Activated CD8-positive, alpha-beta memory T cell treated with anti-CD3 and anti-CD28 coated beads, Interleukin-2, amount 10 ng/mL, durations not matched to agents 7 days and 5 days (primary cell): ENCODE measurements at regions not wholly inside any gene's neighbourhood (a gene's known extent, or its start where the extent isn't known, plus 50 kb on each side); places are given as distances from the start of the nearest gene placed in this dataset.

Experiments used
- ATAC-seq: fragments of 150-1000 bp; cut with Tn5 transposase; one replicate; pipeline ENCODE4 v1.10.0; 2021; ENCODE audit warnings: moderate library complexity
- CTCF ChIA-PET: fragments of 350-600 bp; sonication (Branson Sonifier 250); formaldehyde crosslinking; loops from one replicate; lab custom pipeline; 2021; ENCODE audit warnings: antibody characterized with exemption; lab: Charles Lee
- DNase-seq: peaks from one replicate; pipeline ENCODE4 v3.0.0-alpha.2; 2020
- H3K27ac Mint-ChIP-seq: one replicate; pipeline ENCODE4 v1.8.0; 2021; ENCODE audit warnings: mild to moderate bottlenecking, mixed read lengths
- H3K27me3 Mint-ChIP-seq: one replicate; pipeline ENCODE4 v1.8.0; 2021; ENCODE audit warnings: mixed read lengths
- H3K36me3 Mint-ChIP-seq: one replicate; pipeline ENCODE4 v1.8.0; 2021; ENCODE audit warnings: mild to moderate bottlenecking, mixed read lengths
- H3K4me1 Mint-ChIP-seq: one replicate; pipeline ENCODE4 v1.8.0; 2021; ENCODE audit warnings: mixed read lengths
- H3K4me3 Mint-ChIP-seq: one replicate; pipeline ENCODE4 v1.8.0; 2021; ENCODE audit warnings: mild to moderate bottlenecking, moderate library complexity, mixed read lengths
- H3K9me3 Mint-ChIP-seq: one replicate; pipeline ENCODE4 v1.8.0; 2022; ENCODE audit warnings: low read depth, mixed read lengths

GRCh38 chr10:58140691-58141347 lies 126.9 kb downstream of the IPMK start:
- ATAC-seq: no peak
- H3K27me3 Mint-ChIP-seq: peaks cover 15% of the 10 kb centered on the region
- no peak overlapping the region for H3K27ac Mint-ChIP-seq
- peaks cover 14% of the 10 kb centered on the region for H3K4me1 Mint-ChIP-seq
- DNase-seq: no peak
- H3K9me3 Mint-ChIP-seq: peaks cover 11% of the 10 kb centered on the region
- H3K4me3 Mint-ChIP-seq: no peak overlapping the region
- peaks cover 4% of the 10 kb centered on the region for H3K36me3 Mint-ChIP-seq
- CTCF ChIA-PET: no interaction called here

GRCh38 chr10:58140054-58140453 lies 127.6 kb downstream of the IPMK start:
- Mint-ChIP-seq H3K4me1 (peaks cover 14% of the 10 kb centered on the region), H3K4me3 (no peak overlapping the region), H3K9me3 (peaks cover 11% of the 10 kb centered on the region), H3K27me3 (peaks cover 12% of the 10 kb centered on the region), H3K27ac (no peak overlapping the region), H3K36me3 (peaks cover 4% of the 10 kb centered on the region)
- no peak for DNase-seq
- CTCF ChIA-PET: no interaction called here
- ATAC-seq: no peak

DNA sequence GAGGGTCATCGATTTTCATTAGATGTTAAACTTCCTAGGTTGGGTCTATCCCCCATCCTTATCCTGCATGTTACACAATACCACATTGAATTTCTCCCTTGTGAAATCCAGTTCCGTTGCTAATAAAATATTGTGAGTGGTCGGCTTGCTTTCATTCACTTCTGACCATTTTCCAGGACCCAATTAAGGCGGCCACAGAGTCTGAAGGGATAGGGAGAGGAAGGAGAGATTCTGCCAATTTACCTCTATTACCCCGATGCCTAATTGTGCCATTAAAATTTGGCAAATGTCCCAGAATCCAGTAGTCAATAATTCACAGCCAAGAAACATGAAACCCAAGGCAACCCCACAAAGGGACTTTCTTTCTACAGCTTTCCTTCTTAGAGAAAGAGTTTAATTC lies 129.9 kb downstream of the IPMK start:
- H3K27me3 Mint-ChIP-seq: peaks cover 12% of the 10 kb centered on the region
- H3K4me3 Mint-ChIP-seq: no peak overlapping the region
- no peak overlapping the region for H3K27ac Mint-ChIP-seq
- ATAC-seq (no peak), DNase-seq (no peak)
- no peaks in the 10 kb centered on the region for H3K4me1 Mint-ChIP-seq
- H3K9me3 Mint-ChIP-seq: peaks cover under 1% of the 10 kb centered on the region
- CTCF ChIA-PET: no interaction called here
- H3K36me3 Mint-ChIP-seq: no peaks in the 10 kb centered on the region

DNA sequence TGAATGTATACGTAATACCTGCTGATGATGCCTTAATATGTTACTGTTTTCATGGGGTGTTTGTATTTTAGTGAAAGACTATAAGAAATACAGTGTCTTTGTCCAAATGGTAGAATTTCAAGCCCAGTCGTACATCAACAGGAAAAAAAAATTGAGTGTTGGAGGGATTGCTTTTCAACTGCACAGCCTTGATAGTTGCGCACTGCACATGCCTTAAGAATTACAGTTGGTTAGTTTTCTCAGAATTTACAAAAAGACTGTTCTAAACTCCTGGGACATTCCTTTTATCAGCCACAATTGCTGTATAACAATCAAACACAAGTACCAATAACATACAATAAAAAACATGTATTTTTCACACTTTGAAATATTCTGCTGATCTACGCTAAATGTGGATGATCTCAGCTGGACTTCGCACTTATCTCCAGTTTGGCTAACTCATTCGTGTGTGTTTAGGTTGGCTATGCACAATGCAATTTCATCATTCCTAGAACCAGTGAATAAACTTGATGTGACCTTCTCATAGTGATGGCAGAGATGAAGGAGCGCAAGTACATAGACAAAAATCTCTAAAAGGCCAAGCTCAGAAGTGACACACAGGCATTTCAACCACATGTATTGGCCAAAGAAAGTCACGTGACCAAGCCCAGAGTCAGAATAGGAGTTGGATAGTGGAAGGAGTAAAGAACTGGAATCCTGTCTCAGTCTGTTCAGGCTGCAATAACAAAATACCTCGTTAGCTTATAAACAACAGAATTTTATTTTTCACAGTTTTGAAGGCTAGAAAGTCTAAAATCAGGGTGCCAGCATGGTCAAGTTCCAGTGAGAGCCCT lies 152.3 kb downstream of the IPMK start:
- H3K9me3 Mint-ChIP-seq: no peaks in the 10 kb centered on the region
- H3K36me3 Mint-ChIP-seq: no peaks in the 10 kb centered on the region
- H3K27ac Mint-ChIP-seq: no peak overlapping the region
- H3K4me3 Mint-ChIP-seq: no peak overlapping the region
- CTCF ChIA-PET: no interaction called here
- ATAC-seq: no peak
- no peak for DNase-seq
- no peaks in the 10 kb centered on the region for H3K4me1 Mint-ChIP-seq
- peaks cover 7% of the 10 kb centered on the region for H3K27me3 Mint-ChIP-seq

- H3K9me3 Mint-ChIP-seq: no peaks in the 10 kb centered on the region
- CTCF ChIA-PET: no interaction called here
- no peak overlapping the region for H3K27ac Mint-ChIP-seq
- no peaks in the 10 kb centered on the region for H3K36me3 Mint-ChIP-seq
- no peaks in the 10 kb centered on the region for H3K4me1 Mint-ChIP-seq
- ATAC-seq: no peak
- H3K4me3 Mint-ChIP-seq: no peak overlapping the region
- DNase-seq: no peak
- peaks cover 7% of the 10 kb centered on the region for H3K27me3 Mint-ChIP-seq
Measured at GRCh38 chr10:58109731-58110130, 158.0 kb downstream of the IPMK start.

DNA sequence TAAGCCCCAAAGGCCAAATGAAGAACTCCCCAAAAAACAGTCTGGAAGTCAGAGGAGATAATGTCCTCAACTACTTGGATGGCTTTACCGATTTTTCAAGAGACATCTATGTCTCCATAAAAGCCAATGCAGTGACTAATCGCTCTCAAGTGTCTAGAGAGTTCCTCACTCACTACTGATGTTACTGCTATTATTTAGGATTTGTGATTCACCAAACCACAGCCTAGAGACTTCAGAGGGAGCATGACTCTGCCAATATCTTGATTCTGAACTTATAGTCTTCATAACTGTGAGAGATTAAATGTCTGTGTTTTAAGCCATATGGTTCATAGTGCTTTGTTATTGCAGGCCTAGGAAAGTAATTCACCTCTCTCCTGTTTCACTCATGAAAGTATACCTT lies 160.2 kb downstream of the IPMK start:
- no peak overlapping the region for H3K4me3 Mint-ChIP-seq
- no peaks in the 10 kb centered on the region for H3K9me3 Mint-ChIP-seq
- H3K36me3 Mint-ChIP-seq: no peaks in the 10 kb centered on the region
- H3K27me3 Mint-ChIP-seq: peaks cover 3% of the 10 kb centered on the region
- ATAC-seq: no peak
- no peak for DNase-seq
- H3K4me1 Mint-ChIP-seq: no peaks in the 10 kb centered on the region
- CTCF ChIA-PET: no interaction called here
- H3K27ac Mint-ChIP-seq: no peak overlapping the region

DNA sequence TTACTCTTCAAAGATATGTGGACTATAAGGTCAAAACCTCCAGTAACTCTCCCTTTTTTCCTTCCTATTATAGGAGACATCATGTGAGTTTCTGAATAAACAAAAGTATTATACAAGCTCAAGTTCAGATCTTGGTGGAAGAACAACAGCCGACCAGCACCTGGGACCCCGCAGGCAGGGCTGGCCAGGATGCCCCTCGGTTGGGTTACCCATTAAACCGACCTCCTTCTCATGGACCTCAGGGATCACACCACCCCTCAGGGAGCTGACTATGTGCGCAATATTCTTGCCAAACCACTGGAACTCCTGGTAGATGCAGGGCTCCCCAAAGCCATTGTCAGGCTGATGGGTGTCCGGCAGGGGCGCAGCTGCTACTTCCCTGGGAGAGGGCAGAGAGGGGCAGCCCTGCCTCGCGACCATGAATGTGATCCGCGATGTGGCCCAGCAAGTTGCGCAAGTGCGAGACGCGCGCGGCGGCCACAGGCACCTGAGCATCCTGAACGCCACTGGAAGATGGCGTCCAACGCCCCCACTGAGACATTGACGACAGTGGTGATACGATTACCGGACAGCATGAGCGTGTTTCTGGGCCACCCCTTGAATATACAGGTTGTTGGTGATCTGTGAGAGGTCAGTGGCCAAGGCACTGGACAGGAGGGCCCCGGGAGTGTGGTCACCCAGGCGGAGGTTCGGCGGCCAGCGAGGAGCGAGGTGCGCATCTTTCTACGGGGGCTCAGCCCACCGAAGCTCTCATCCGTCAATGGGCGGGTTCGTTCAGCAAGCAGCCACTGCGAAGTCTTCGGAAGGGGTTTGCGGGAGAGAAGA lies 161.3 kb downstream of the IPMK start:
- CTCF ChIA-PET: no interaction called here
- Mint-ChIP-seq H3K4me1 (no peaks in the 10 kb centered on the region), H3K36me3 (no peaks in the 10 kb centered on the region), H3K27me3 (peaks cover under 1% of the 10 kb centered on the region), H3K9me3 (no peaks in the 10 kb centered on the region), H3K27ac (no peak overlapping the region), H3K4me3 (no peak overlapping the region)
- ATAC-seq (no peak), DNase-seq (no peak)

- Mint-ChIP-seq H3K36me3 (no peaks in the 10 kb centered on the region), H3K27me3 (no peaks in the 10 kb centered on the region), H3K4me1 (no peaks in the 10 kb centered on the region), H3K9me3 (no peaks in the 10 kb centered on the region), H3K4me3 (no peak overlapping the region), H3K27ac (no peak overlapping the region)
- DNase-seq: no peak
- CTCF ChIA-PET: no interaction called here
- no peak for ATAC-seq
Measured at GRCh38 chr10:58104351-58104751, 163.3 kb downstream of the IPMK start.

GRCh38 chr10:58102897-58103296 lies 164.8 kb downstream of the IPMK start:
- CTCF ChIA-PET: no interaction called here
- H3K4me3 Mint-ChIP-seq: no peak overlapping the region
- ATAC-seq (no peak), DNase-seq (no peak)
- no peaks in the 10 kb centered on the region for H3K27me3 Mint-ChIP-seq
- no peaks in the 10 kb centered on the region for H3K9me3 Mint-ChIP-seq
- H3K4me1 Mint-ChIP-seq: no peaks in the 10 kb centered on the region
- no peak overlapping the region for H3K27ac Mint-ChIP-seq
- no peaks in the 10 kb centered on the region for H3K36me3 Mint-ChIP-seq

DNA sequence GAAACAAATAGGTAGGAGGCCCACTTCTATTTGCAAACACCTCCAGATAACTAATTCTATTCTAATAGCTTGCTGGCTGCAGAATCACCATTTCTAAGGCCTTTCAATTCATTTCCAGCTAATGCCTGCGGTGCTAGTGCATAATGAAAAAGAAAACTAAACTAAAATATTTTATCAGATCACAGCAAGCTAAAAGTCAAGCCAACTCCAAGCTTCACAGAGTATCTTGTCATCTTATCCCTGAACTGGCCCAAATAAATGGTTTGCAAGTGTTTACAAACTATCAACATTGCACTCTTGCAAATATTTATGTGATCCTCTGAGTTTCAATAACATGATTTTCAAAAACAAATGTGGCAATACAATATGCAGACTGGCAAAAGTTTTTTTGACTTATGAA lies 166.0 kb downstream of the IPMK start:
- Mint-ChIP-seq H3K27ac (no peak overlapping the region), H3K4me3 (no peak overlapping the region), H3K4me1 (no peaks in the 10 kb centered on the region), H3K9me3 (no peaks in the 10 kb centered on the region), H3K27me3 (no peaks in the 10 kb centered on the region), H3K36me3 (no peaks in the 10 kb centered on the region)
- DNase-seq (no peak), ATAC-seq (no peak)
- CTCF ChIA-PET: no interaction called here

GRCh38 chr10:58094985-58095718 lies 172.5 kb downstream of the IPMK start:
- no peaks in the 10 kb centered on the region for H3K36me3 Mint-ChIP-seq
- CTCF ChIA-PET: no interaction called here
- H3K4me1 Mint-ChIP-seq: no peaks in the 10 kb centered on the region
- H3K9me3 Mint-ChIP-seq: no peaks in the 10 kb centered on the region
- no peak overlapping the region for H3K27ac Mint-ChIP-seq
- ATAC-seq: no peak
- no peaks in the 10 kb centered on the region for H3K27me3 Mint-ChIP-seq
- no peak overlapping the region for H3K4me3 Mint-ChIP-seq
- no peak for DNase-seq

DNA sequence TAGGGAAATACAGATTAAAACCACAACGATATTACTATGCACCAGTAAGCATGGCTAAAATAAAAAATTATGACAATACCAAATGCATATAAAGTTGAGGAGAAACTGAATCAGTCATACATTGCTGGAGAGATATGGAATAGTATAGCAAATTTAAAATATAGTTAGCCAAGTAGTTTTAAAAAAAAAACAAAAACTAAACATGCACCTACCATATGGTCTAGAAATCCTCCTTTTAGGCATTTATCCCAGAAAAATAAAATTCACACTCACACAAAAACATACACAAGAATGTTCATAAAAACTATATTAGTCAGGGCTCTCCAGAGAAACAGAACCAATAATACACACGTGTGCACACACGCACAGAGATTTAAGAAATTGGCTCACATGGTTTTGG lies 175.8 kb downstream of the IPMK start:
- Mint-ChIP-seq H3K4me1 (no peaks in the 10 kb centered on the region), H3K27ac (no peak overlapping the region), H3K4me3 (no peak overlapping the region), H3K9me3 (no peaks in the 10 kb centered on the region), H3K27me3 (peaks cover 4% of the 10 kb centered on the region), H3K36me3 (no peaks in the 10 kb centered on the region)
- CTCF ChIA-PET: no interaction called here
- ATAC-seq (no peak), DNase-seq (no peak)

- DNase-seq: no peak
- no peak for ATAC-seq
- no peaks in the 10 kb centered on the region for H3K36me3 Mint-ChIP-seq
- no peaks in the 10 kb centered on the region for H3K4me1 Mint-ChIP-seq
- H3K4me3 Mint-ChIP-seq: no peak overlapping the region
- no peaks in the 10 kb centered on the region for H3K9me3 Mint-ChIP-seq
- CTCF ChIA-PET: no interaction called here
- no peak overlapping the region for H3K27ac Mint-ChIP-seq
- peaks cover 4% of the 10 kb centered on the region for H3K27me3 Mint-ChIP-seq
Measured at GRCh38 chr10:58089739-58090138, 178.0 kb downstream of the IPMK start.
